Retinal pigment epithelial cell (primary cell): ENCODE measurements at regions not wholly inside any gene's neighbourhood (a gene's known extent, or its start where the extent isn't known, plus 50 kb on each side); places are given as distances from the start of the nearest gene placed in this dataset.
"Not testable (repeated sequence)": the region's sequence is repeated elsewhere in the genome, so short reads cannot be mapped to it uniquely, and the experiment has no call there.

Experiments
- DNase-seq: peaks from one replicate; pipeline ENCODE4 v3.0.0-alpha.2; 2010; ENCODE audit warnings: low read depth
- H3K4me3 ChIP-seq: 2 replicates; pipeline ENCODE4 v1.5.1; 2011; ENCODE audit warnings: mild to moderate bottlenecking, low read length, control low read depth, moderate library complexity
- TF ChIP-seq, protein P1 (sequence below): conservative IDR thresholded peaks from 2 replicates; pipeline ENCODE4 v1.5.1; 2011; ENCODE audit warnings: low read depth, low read length, control low read depth, inconsistent platforms

DNA sequence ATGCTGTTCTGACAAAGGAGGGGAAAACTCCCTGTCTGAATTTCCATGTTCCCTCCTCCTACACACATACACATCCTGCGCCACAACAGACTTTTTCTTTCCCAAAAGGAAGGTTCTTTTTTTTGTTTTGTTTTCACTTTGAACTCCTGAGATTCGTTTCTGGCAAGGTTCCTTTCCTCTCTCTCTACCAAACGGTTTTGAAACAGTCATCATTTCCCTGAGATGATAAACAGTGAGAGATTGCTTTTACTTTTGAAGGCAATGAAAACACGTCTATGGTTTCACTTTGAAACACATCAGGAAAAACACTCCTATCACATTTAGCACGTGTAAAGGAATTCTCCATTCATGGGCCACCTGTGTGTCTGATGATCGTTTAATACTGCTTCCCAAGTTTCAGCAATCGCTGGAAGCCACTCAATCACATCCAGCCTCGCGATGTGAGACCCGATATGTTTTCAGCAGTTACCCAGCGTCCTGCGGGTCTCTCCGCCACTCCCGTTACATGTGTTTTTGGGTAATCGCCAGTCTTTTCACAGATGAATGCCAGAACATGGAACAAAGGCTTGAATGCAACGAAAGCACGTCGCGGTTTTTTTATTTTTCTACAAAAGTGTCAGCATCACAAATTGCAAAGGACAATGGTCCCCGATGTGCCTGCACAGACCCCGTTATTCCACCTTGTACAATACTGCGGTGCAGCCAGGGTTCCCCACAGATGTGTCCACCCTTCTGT, 62.8 kb upstream of the CUX1 start:
- no peak overlapping the region for H3K4me3 ChIP-seq
- TF ChIP-seq, protein P1, sequence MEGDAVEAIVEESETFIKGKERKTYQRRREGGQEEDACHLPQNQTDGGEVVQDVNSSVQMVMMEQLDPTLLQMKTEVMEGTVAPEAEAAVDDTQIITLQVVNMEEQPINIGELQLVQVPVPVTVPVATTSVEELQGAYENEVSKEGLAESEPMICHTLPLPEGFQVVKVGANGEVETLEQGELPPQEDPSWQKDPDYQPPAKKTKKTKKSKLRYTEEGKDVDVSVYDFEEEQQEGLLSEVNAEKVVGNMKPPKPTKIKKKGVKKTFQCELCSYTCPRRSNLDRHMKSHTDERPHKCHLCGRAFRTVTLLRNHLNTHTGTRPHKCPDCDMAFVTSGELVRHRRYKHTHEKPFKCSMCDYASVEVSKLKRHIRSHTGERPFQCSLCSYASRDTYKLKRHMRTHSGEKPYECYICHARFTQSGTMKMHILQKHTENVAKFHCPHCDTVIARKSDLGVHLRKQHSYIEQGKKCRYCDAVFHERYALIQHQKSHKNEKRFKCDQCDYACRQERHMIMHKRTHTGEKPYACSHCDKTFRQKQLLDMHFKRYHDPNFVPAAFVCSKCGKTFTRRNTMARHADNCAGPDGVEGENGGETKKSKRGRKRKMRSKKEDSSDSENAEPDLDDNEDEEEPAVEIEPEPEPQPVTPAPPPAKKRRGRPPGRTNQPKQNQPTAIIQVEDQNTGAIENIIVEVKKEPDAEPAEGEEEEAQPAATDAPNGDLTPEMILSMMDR, result no peak
- DNase-seq, result no peak

DNA sequence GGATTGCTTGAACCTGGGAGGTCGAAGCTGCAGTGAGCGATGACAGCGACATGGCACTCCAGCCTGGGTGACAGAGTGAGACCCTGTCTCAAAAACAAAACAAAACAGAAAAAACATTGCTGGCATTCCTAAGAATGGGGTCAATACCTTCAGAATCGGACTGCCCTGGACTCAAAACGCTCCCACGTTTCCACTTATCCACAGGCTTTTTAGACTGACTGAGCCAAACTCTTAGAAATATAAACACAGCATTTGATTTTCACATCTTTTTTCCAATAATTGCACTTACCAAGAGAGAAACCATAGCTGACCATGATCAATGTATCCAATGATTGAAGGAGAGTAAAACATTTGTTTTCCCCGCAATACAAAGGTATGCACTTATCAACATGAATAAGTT, 59.5 kb upstream of the CUX1 start:
- no peak for DNase-seq
- no peak overlapping the region for H3K4me3 ChIP-seq
- TF ChIP-seq, protein P1, result no peak

DNA sequence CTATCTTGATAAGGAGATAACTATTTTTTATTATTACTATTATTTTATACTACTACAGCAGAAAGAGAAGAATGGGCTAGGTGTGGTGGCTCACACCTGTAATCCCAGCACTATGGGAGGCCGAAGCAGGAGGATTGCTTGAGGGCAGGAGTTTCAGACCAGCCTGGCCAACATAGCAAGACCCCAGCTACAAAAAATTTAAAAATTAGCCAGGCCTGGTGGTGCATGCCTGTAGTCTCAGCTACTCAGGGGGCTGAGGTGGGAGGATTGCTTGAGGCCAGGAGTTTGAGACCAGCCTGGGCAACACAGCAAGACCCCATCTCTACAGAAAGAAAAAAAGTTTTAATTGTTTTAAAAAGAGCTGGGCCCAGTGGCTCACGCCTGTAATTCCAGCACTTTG, 58.9 kb upstream of the CUX1 start:
- DNase-seq, H3K4me3 ChIP-seq: not testable (repeated sequence)

DNA sequence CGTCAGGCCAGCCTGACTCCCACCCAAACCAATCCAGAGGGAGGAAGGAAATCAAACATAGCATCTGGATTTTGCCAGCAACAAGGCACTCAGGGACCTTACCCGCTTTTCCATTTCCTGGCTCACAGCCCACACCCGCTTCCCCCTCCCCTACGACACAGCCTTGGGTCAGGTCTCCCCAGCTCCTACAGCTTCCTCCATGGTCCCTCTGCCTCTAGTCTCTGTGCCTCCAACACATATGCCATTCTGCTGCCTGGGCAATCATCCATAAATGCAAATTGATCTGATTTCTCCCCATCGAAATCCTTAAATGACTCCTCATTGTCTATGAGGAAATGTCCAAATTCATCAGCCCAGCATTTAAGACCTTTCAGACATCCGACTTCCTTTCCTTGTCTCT, 53.2 kb upstream of the CUX1 start:
- TF ChIP-seq, protein P1, result no peak
- DNase-seq, result no peak
- H3K4me3 ChIP-seq, result no peak overlapping the region

DNA sequence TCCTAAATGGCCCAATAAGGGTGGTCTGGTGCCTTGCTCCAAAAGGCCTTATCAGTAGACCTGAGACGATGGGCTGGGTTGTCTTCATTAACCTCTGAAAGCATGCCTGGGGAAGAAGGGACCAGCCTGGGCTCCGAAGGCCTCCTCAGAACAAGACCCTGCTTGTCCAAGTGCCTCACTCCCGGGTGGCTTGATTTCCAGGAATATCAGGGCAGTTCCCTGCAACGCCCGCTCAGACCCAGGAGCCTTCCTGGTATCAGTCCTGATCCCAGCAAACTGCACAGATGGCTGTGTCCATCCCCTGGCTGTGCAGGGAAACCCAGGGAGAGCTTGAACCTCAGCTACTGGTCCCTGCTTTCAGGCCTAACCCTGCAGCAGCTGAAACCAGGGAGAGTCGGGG, 49.9 kb upstream of the CUX1 start:
- H3K4me3 ChIP-seq, result no peak overlapping the region
- TF ChIP-seq, protein P1, result no peak
- DNase-seq, result no peak
